Progenitor cell of endocrine pancreas (in vitro differentiated cells): ENCODE measurements at regions not wholly inside any gene's neighbourhood (a gene's known extent, or its start where the extent isn't known, plus 50 kb on each side); places are given as distances from the start of the nearest gene placed in this dataset.

ENCODE experiments used
- DNase-seq: peaks from one replicate; pipeline ENCODE4 v3.0.0; 2021; ENCODE audit warnings: low spot score; ENCODE audit not compliant: unreplicated experiment
- H3K27ac Mint-ChIP-seq: 2 replicates; pipeline ENCODE4 v1.8.0; 2021; ENCODE audit warnings: mild to moderate bottlenecking, moderate library complexity, mixed read lengths
- H3K27me3 Mint-ChIP-seq: 2 replicates; pipeline ENCODE4 v1.8.0; 2021; ENCODE audit warnings: mixed read lengths
- H3K36me3 Mint-ChIP-seq: 2 replicates; pipeline ENCODE4 v1.8.0; 2022; ENCODE audit warnings: mixed read lengths; ENCODE audit not compliant: insufficient read depth
- H3K4me1 Mint-ChIP-seq: 2 replicates; pipeline ENCODE4 v1.8.0; 2021; ENCODE audit warnings: low read depth, mixed read lengths
- H3K4me3 Mint-ChIP-seq: 2 replicates; pipeline ENCODE4 v1.8.0; 2021; ENCODE audit warnings: low read depth, mild to moderate bottlenecking, moderate library complexity, mixed read lengths
- H3K9me3 Mint-ChIP-seq: 2 replicates; pipeline ENCODE4 v1.8.0; 2021; ENCODE audit warnings: low read depth, mixed read lengths
- CTCF ChIP-seq: fragments of 200-600 bp; sonication (generic); IDR thresholded peaks from one replicate; pipeline ENCODE4 v1.5.0; 2021; ENCODE audit warnings: antibody characterized with exemption, mild to moderate bottlenecking; ENCODE audit not compliant: unreplicated experiment

GRCh38 chr3:18772699-18773305 is 347.7 kb upstream of the SATB1 start:
- H3K36me3 Mint-ChIP-seq: no peaks in the 10 kb centered on the region

GRCh38 chr3:18771931-18772330 is 346.8 kb upstream of the SATB1 start:
- H3K9me3 Mint-ChIP-seq: no peaks in the 10 kb centered on the region
- no peak overlapping the region for H3K4me3 Mint-ChIP-seq
- TF ChIP-seq CTCF: no peak
- no peak for DNase-seq
- H3K4me1 Mint-ChIP-seq: peaks cover 18% of the 10 kb centered on the region
- H3K36me3 Mint-ChIP-seq: no peaks in the 10 kb centered on the region
- H3K27ac Mint-ChIP-seq: no peak overlapping the region
- peaks cover 5% of the 10 kb centered on the region for H3K27me3 Mint-ChIP-seq

More at GRCh38 chr3:18772699-18773305, 347.7 kb upstream of the SATB1 start:
- H3K27ac Mint-ChIP-seq: no peak overlapping the region
- TF ChIP-seq CTCF: no peak
- no peak overlapping the region for H3K4me3 Mint-ChIP-seq
- DNase-seq: no peak
- H3K27me3 Mint-ChIP-seq: peaks cover 8% of the 10 kb centered on the region
- H3K4me1 Mint-ChIP-seq: peaks cover 15% of the 10 kb centered on the region
- H3K9me3 Mint-ChIP-seq: no peaks in the 10 kb centered on the region

- no peaks in the 10 kb centered on the region for H3K9me3 Mint-ChIP-seq
- H3K27me3 Mint-ChIP-seq: peaks cover 5% of the 10 kb centered on the region
- no peak overlapping the region for H3K27ac Mint-ChIP-seq
- peaks cover 20% of the 10 kb centered on the region for H3K4me1 Mint-ChIP-seq
- TF ChIP-seq CTCF: no peak
- DNase-seq: no peak
- no peaks in the 10 kb centered on the region for H3K36me3 Mint-ChIP-seq
- no peak overlapping the region for H3K4me3 Mint-ChIP-seq
These were observed 345.7 kb upstream of the SATB1 start for GRCh38 chr3:18770800-18771199.

- no peaks in the 10 kb centered on the region for H3K9me3 Mint-ChIP-seq
- peaks cover 8% of the 10 kb centered on the region for H3K4me1 Mint-ChIP-seq
- no peak overlapping the region for H3K27ac Mint-ChIP-seq
- no peaks in the 10 kb centered on the region for H3K36me3 Mint-ChIP-seq
- H3K27me3 Mint-ChIP-seq: peaks cover 5% of the 10 kb centered on the region
- DNase-seq: no peak
- no peak for TF ChIP-seq CTCF
- H3K4me3 Mint-ChIP-seq: no peak overlapping the region
These were observed 342.7 kb upstream of the SATB1 start for GRCh38 chr3:18767756-18768303.

GRCh38 chr3:18766974-18767373 is 341.8 kb upstream of the SATB1 start:
- H3K9me3 Mint-ChIP-seq: no peaks in the 10 kb centered on the region
- peaks cover 8% of the 10 kb centered on the region for H3K4me1 Mint-ChIP-seq
- TF ChIP-seq CTCF: no peak
- no peak for DNase-seq
- peaks cover 3% of the 10 kb centered on the region for H3K27me3 Mint-ChIP-seq
- no peak overlapping the region for H3K27ac Mint-ChIP-seq
- H3K4me3 Mint-ChIP-seq: no peak overlapping the region
- H3K36me3 Mint-ChIP-seq: no peaks in the 10 kb centered on the region
